Colonic mucosa (tissue), 4 donors: ENCODE measurements at regions not wholly inside any gene's neighbourhood (a gene's known extent, or its start where the extent isn't known, plus 50 kb on each side); places are given as distances from the start of the nearest gene placed in this dataset.
"Not testable (repeated sequence)": the region's sequence is repeated elsewhere in the genome, so short reads cannot be mapped to it uniquely, and the experiment has no call there.

Source experiments
- DNase-seq: peaks from one replicate; pipeline ENCODE4 v3.0.0-alpha.2; 2020
- H3K27ac ChIP-seq: fragments of 200-600 bp; one replicate; pipeline ENCODE4 v1.8.0; 2021
- H3K27me3 ChIP-seq: fragments of 200-600 bp; one replicate; pipeline ENCODE4 v1.8.0; 2021
- H3K36me3 ChIP-seq: fragments of 200-600 bp; one replicate; pipeline ENCODE4 v1.8.0; 2021
- H3K4me1 ChIP-seq: fragments of 200-600 bp; one replicate; pipeline ENCODE4 v1.8.0; 2021; ENCODE audit warnings: mild to moderate bottlenecking
- H3K4me3 ChIP-seq: fragments of 200-600 bp; one replicate; pipeline ENCODE4 v1.8.0; 2021
- H3K9ac ChIP-seq, 2 donors: one replicate each; pipeline ENCODE4 v1.7.0; 2013; ENCODE audit warnings: control low read depth in 2 of 2, low read depth in 2 of 2, low read length in 2 of 2
- H3K9me3 ChIP-seq: fragments of 200-600 bp; one replicate; pipeline ENCODE4 v1.8.0; 2021
- CTCF ChIP-seq: fragments of 200-600 bp; IDR thresholded peaks from one replicate; pipeline ENCODE4 v1.8.0; 2022; ENCODE audit warnings: antibody characterized with exemption, mild to moderate bottlenecking
- intact Hi-C: fragments of 100-400 bp; cut with DNase I; formaldehyde crosslinking; loops from one replicate; pipeline ENCODE4 v1.14.1; 2022
- donor health status: healthy.
- donor health status: DM: no; HTN: no; CAD: no.
- donor health status: DM: no; HTN: no; CAD: no.

- Histone ChIP-seq H3K27ac (no peak overlapping the region), H3K9me3 (no peaks in the 10 kb centered on the region), H3K4me1 (no peaks in the 10 kb centered on the region), H3K36me3 (no peaks in the 10 kb centered on the region), H3K4me3 (no peak overlapping the region), H3K9ac (no peak overlapping the region), H3K27me3 (no peaks in the 10 kb centered on the region)
- intact Hi-C loops = no loop called here
- no peak for TF ChIP-seq CTCF
- no peak for DNase-seq
These were observed 368.5 kb upstream of the DPYD start for GRCh38 chr1:98289311-98289710.

GRCh38 chr1:98288494-98288893 is 367.7 kb upstream of the DPYD start:
- TF ChIP-seq CTCF = no peak
- no peak for DNase-seq
- Histone ChIP-seq H3K9me3 (no peaks in the 10 kb centered on the region), H3K4me1 (no peaks in the 10 kb centered on the region), H3K27ac (no peak overlapping the region), H3K9ac (no peak overlapping the region), H3K36me3 (no peaks in the 10 kb centered on the region), H3K27me3 (no peaks in the 10 kb centered on the region), H3K4me3 (no peak overlapping the region)
- intact Hi-C loops = no loop called here

- Histone ChIP-seq H3K9me3 (no peaks in the 10 kb centered on the region), H3K4me1 (no peaks in the 10 kb centered on the region), H3K27ac (no peak overlapping the region), H3K9ac (no peak overlapping the region), H3K27me3 (no peaks in the 10 kb centered on the region), H3K4me3 (no peak overlapping the region), H3K36me3 (no peaks in the 10 kb centered on the region)
- DNase-seq = no peak
- intact Hi-C loops = no loop called here
- TF ChIP-seq CTCF = no peak
These were observed 366.8 kb upstream of the DPYD start for GRCh38 chr1:98287626-98288025.

GRCh38 chr1:98286656-98287055 is 365.8 kb upstream of the DPYD start:
- H3K9ac ChIP-seq = no peak overlapping the region
- DNase-seq = no peak
- no peaks in the 10 kb centered on the region for H3K27me3 ChIP-seq
- H3K4me1 ChIP-seq = no peaks in the 10 kb centered on the region
- no peak overlapping the region for H3K27ac ChIP-seq
- H3K4me3 ChIP-seq = no peak overlapping the region
- TF ChIP-seq CTCF = no peak
- H3K9me3 ChIP-seq = no peaks in the 10 kb centered on the region
- intact Hi-C loops = no loop called here
- H3K36me3 ChIP-seq = no peaks in the 10 kb centered on the region

- H3K27ac ChIP-seq, H3K4me1 ChIP-seq, H3K4me3 ChIP-seq, H3K27me3 ChIP-seq, H3K9me3 ChIP-seq, H3K36me3 ChIP-seq, H3K9ac ChIP-seq, DNase-seq, intact Hi-C loops: not testable (repeated sequence)
These were observed 364.5 kb upstream of the DPYD start for GRCh38 chr1:98285286-98285685.

- no peaks in the 10 kb centered on the region for H3K4me1 ChIP-seq
- no peak overlapping the region for H3K4me3 ChIP-seq
- no peaks in the 10 kb centered on the region for H3K36me3 ChIP-seq
- no peaks in the 10 kb centered on the region for H3K9me3 ChIP-seq
- no peak overlapping the region for H3K9ac ChIP-seq
- DNase-seq = no peak
- no peaks in the 10 kb centered on the region for H3K27me3 ChIP-seq
- no peak for TF ChIP-seq CTCF
- no peak overlapping the region for H3K27ac ChIP-seq
- intact Hi-C loops = no loop called here
These were observed 359.2 kb upstream of the DPYD start for GRCh38 chr1:98280049-98280448.
